Neural cell (in vitro differentiated cells): ENCODE measurements at regions not wholly inside any gene's neighbourhood (a gene's known extent, or its start where the extent isn't known, plus 50 kb on each side); places are given as distances from the start of the nearest gene placed in this dataset.

Source experiments
- H2AFZ ChIP-seq: fragments of 200-600, 300-800 bp; sonication (generic), shearing (Covaris generic); 2 replicates; pipeline ENCODE4 v1.6.0; 2014; ENCODE audit warnings: low read depth, mild to moderate bottlenecking, antibody characterized with exemption, low read length, moderate library complexity
- H3F3A ChIP-seq: fragments of 200-600 bp; shearing (Covaris generic); 2 replicates; pipeline ENCODE4 v1.6.1; 2016; ENCODE audit warnings: mild to moderate bottlenecking, moderate library complexity, mixed read lengths, antibody characterized with exemption, low read length; ENCODE audit not compliant: insufficient read depth, poor library complexity, severe bottlenecking
- H3K27ac ChIP-seq: fragments of 200-600, 300-800 bp; sonication (generic), shearing (Covaris generic); 2 replicates; pipeline ENCODE4 v1.5.1; 2014; ENCODE audit warnings: mild to moderate bottlenecking, low read length, moderate library complexity
- H3K27me3 ChIP-seq: fragments of 300-800, 200-600 bp; sonication (generic), shearing (Covaris generic); 2 replicates; pipeline ENCODE4 v1.6.0; 2014; ENCODE audit warnings: mild to moderate bottlenecking, low read depth, low read length, moderate library complexity; ENCODE audit not compliant: insufficient read depth
- H3K36me3 ChIP-seq: fragments of 300-800, 200-600 bp; sonication (generic), shearing (Covaris generic); 2 replicates; pipeline ENCODE4 v1.5.1; 2014; ENCODE audit warnings: mild to moderate bottlenecking, antibody characterized with exemption, low read length, moderate library complexity; ENCODE audit not compliant: insufficient read depth
- H3K4me2 ChIP-seq: fragments of 300-800, 200-600 bp; sonication (generic), shearing (Covaris generic); 2 replicates; pipeline ENCODE4 v1.6.0; 2014; ENCODE audit warnings: mild to moderate bottlenecking, low read length
- H3K4me3 ChIP-seq: fragments of 300-800, 200-600 bp; sonication (generic), shearing (Covaris generic); 2 replicates; pipeline ENCODE4 v1.5.1; 2014; ENCODE audit warnings: mild to moderate bottlenecking, low read length, moderate library complexity
- H3K79me2 ChIP-seq: fragments of 200-600 bp; shearing (Covaris generic); replicated peaks from 2 replicates; pipeline ENCODE4 v1.6.0; 2014; ENCODE audit warnings: mild to moderate bottlenecking, low read length, moderate library complexity; ENCODE audit not compliant: insufficient read depth
- H3K9ac ChIP-seq: fragments of 300-800, 200-600 bp; sonication (generic), shearing (Covaris generic); 2 replicates; pipeline ENCODE4 v1.6.1; 2016; ENCODE audit warnings: mild to moderate bottlenecking, low read length, mixed read lengths
- H3K9me2 ChIP-seq: fragments of 200-600 bp; shearing (Covaris generic); 2 replicates; pipeline ENCODE4 v1.6.1; 2016; ENCODE audit warnings: mild to moderate bottlenecking, low read length, mixed read lengths; ENCODE audit not compliant: insufficient read depth
- H3K9me3 ChIP-seq: fragments of 200-600, 300-800 bp; sonication (generic), shearing (Covaris generic); 2 replicates; pipeline ENCODE4 v1.6.1; 2016; ENCODE audit warnings: mild to moderate bottlenecking, mixed run types, low read length, moderate library complexity, mixed read lengths
- H4K20me1 ChIP-seq: fragments of 200-600 bp; shearing (Covaris generic); 2 replicates; pipeline ENCODE4 v1.6.1; 2016; ENCODE audit warnings: mild to moderate bottlenecking, mixed run types; ENCODE audit not compliant: insufficient read depth
- EP300 ChIP-seq: fragments of 450-650 bp; conservative IDR thresholded peaks from 2 replicates; pipeline ENCODE4 v1.6.1; 2014; ENCODE audit warnings: antibody characterized with exemption, mild to moderate bottlenecking, moderate library complexity; ENCODE audit not compliant: poor library complexity, severe bottlenecking
- EZH2 ChIP-seq: fragments of 200-600, 300-800 bp; shearing (Covaris generic), sonication (generic); IDR thresholded peaks from 2 replicates; pipeline ENCODE4 v1.6.1; 2014; ENCODE audit warnings: antibody characterized with exemption, low read length, borderline replicate concordance, mild to moderate bottlenecking; ENCODE audit not compliant: insufficient read depth, poor library complexity, severe bottlenecking
- MXI1 ChIP-seq: fragments of 450-650 bp; conservative IDR thresholded peaks from 2 replicates; pipeline ENCODE4 v1.6.1; 2014; ENCODE audit warnings: antibody characterized with exemption, mild to moderate bottlenecking; ENCODE audit not compliant: poor library complexity, severe bottlenecking
- POLR2AphosphoS5 ChIP-seq: IDR thresholded peaks from 2 replicates; pipeline ENCODE4 v1.6.1; 2012
- RAD21 ChIP-seq: fragments of 450-650 bp; conservative IDR thresholded peaks from 2 replicates; pipeline ENCODE4 v1.6.1; 2014; ENCODE audit warnings: antibody characterized with exemption, mild to moderate bottlenecking, moderate library complexity
- SMC3 ChIP-seq: fragments of 450-650 bp; conservative IDR thresholded peaks from 2 replicates; pipeline ENCODE4 v1.6.1; 2014; ENCODE audit warnings: antibody characterized with exemption, mild to moderate bottlenecking, moderate library complexity; ENCODE audit not compliant: poor library complexity
- TAF1 ChIP-seq: IDR thresholded peaks from 2 replicates; pipeline ENCODE4 v1.6.1; 2012; ENCODE audit warnings: low read depth
- TF ChIP-seq, protein P1 (sequence below): fragments of 450-650 bp; IDR thresholded peaks from 2 replicates; pipeline ENCODE4 v1.5.1; 2014; ENCODE audit warnings: antibody characterized with exemption, mild to moderate bottlenecking, moderate library complexity; ENCODE audit not compliant: poor library complexity, severe bottlenecking
- TF ChIP-seq, protein P2 (sequence below): IDR thresholded peaks from 2 replicates; pipeline ENCODE4 v1.6.1; 2012; ENCODE audit warnings: borderline replicate concordance

DNA sequence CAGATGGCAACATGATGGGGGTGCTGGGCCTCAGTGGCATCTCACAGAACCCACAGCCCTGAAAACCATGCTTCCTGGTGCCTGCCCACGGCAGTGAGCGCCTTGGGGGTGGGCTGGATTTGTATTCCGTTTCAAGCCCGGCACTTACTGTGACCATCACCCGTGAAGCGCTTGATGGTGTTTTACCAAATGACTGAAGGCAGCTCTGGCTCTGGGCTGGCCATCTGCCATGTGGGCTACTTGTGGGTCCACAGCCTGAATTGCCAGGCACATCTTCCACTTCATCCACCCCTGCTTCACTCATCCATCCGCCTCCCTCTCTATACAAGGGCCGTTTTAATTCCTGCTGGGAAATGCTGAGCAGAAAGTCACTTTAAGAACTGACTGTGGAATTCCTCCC is 250.9 kb upstream of the GMDS start:
- no peak overlapping the region for H3K27ac ChIP-seq
- no peaks in the 10 kb centered on the region for H3K9me3 ChIP-seq
- no peak overlapping the region for H3K9ac ChIP-seq
- H3K4me2 ChIP-seq, result no peak overlapping the region
- H3K36me3 ChIP-seq, result no peaks in the 10 kb centered on the region
- no peak overlapping the region for H3K4me3 ChIP-seq
- no peaks in the 10 kb centered on the region for H3K27me3 ChIP-seq
- H3F3A ChIP-seq, result no peaks in the 10 kb centered on the region
- no peak for TF ChIP-seq TAF1
- no peaks in the 10 kb centered on the region for H4K20me1 ChIP-seq
- no peaks in the 10 kb centered on the region for H3K9me2 ChIP-seq
- no peaks in the 10 kb centered on the region for H3K79me2 ChIP-seq
- no peak overlapping the region for H2AFZ ChIP-seq

DNA sequence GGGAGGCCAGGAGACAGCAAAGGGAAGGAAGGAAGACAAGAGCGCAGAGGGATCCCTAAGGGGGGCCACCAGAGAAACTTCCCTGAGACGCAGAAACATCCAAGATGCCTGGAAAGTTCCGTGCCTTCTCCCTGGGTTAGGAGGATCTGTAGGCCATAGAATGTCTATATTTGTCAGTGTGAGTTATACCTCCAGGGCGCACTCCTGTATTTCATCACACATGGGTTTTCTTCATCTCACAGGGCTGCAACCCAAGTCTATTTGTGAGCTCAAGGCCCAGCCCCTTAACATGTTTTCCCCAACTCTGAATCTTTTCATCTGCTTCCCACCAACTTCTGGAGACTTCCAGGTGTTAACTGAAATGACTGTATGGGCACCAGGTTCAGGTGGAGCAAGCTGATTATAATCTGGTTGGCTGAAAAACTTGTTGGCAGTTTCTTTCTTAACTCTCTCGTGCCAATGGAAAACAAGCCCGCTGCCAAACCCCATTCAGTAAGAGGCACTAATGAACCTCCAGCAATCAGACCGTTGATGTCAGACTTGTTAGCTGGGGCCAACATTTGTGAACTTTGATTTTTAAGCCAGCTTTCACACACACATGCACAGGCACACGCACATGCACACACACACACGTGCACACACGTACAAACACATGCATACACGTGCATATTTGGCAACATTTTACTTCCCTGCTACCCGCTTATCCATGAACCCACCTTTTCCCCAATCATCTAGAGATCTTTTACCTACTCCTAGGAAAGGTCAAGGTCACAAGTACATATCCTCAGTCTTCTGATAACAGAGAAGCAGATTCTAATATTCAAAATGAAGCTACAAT is 247.5 kb upstream of the GMDS start:
- no peaks in the 10 kb centered on the region for H3K79me2 ChIP-seq
- no peak overlapping the region for H3K4me3 ChIP-seq
- no peaks in the 10 kb centered on the region for H3K36me3 ChIP-seq
- no peak overlapping the region for H2AFZ ChIP-seq
- no peaks in the 10 kb centered on the region for H3K9me3 ChIP-seq
- no peaks in the 10 kb centered on the region for H3K27me3 ChIP-seq
- H4K20me1 ChIP-seq, result no peaks in the 10 kb centered on the region
- H3K9ac ChIP-seq, result no peak overlapping the region
- no peak overlapping the region for H3K4me2 ChIP-seq
- H3F3A ChIP-seq, result no peaks in the 10 kb centered on the region
- H3K9me2 ChIP-seq, result no peaks in the 10 kb centered on the region
- H3K27ac ChIP-seq, result no peak overlapping the region
- TF ChIP-seq MXI1 (no peak), TAF1 (no peak)

DNA sequence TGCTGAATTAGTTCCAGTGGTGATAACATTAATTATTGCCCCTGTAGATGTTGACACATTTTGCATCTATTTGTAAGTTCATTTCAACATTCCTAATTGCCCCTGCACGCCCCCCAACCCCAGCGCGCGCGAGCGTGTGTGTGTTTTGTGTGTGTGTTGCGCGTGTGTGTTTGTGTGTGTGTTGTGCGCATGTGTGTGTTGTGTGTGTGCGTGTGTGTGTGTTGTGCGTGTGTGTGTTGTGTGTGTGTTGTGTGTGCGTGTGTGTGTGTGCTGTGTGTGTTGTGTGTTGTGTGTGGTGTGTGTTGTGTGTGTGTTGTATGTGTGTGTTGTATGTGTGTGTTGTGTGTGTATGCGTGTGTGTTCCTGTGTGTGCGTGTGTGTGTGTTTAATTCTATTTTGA is 245.7 kb upstream of the GMDS start:
- TF ChIP-seq RAD21 (no peak), TAF1 (no peak), POLR2AphosphoS5 (no peak), SMC3 (no peak), EZH2 (no peak), EP300 (no peak), MXI1 (no peak)
- TF ChIP-seq, protein P1, sequence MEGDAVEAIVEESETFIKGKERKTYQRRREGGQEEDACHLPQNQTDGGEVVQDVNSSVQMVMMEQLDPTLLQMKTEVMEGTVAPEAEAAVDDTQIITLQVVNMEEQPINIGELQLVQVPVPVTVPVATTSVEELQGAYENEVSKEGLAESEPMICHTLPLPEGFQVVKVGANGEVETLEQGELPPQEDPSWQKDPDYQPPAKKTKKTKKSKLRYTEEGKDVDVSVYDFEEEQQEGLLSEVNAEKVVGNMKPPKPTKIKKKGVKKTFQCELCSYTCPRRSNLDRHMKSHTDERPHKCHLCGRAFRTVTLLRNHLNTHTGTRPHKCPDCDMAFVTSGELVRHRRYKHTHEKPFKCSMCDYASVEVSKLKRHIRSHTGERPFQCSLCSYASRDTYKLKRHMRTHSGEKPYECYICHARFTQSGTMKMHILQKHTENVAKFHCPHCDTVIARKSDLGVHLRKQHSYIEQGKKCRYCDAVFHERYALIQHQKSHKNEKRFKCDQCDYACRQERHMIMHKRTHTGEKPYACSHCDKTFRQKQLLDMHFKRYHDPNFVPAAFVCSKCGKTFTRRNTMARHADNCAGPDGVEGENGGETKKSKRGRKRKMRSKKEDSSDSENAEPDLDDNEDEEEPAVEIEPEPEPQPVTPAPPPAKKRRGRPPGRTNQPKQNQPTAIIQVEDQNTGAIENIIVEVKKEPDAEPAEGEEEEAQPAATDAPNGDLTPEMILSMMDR, result no peak
- TF ChIP-seq, protein P2, sequence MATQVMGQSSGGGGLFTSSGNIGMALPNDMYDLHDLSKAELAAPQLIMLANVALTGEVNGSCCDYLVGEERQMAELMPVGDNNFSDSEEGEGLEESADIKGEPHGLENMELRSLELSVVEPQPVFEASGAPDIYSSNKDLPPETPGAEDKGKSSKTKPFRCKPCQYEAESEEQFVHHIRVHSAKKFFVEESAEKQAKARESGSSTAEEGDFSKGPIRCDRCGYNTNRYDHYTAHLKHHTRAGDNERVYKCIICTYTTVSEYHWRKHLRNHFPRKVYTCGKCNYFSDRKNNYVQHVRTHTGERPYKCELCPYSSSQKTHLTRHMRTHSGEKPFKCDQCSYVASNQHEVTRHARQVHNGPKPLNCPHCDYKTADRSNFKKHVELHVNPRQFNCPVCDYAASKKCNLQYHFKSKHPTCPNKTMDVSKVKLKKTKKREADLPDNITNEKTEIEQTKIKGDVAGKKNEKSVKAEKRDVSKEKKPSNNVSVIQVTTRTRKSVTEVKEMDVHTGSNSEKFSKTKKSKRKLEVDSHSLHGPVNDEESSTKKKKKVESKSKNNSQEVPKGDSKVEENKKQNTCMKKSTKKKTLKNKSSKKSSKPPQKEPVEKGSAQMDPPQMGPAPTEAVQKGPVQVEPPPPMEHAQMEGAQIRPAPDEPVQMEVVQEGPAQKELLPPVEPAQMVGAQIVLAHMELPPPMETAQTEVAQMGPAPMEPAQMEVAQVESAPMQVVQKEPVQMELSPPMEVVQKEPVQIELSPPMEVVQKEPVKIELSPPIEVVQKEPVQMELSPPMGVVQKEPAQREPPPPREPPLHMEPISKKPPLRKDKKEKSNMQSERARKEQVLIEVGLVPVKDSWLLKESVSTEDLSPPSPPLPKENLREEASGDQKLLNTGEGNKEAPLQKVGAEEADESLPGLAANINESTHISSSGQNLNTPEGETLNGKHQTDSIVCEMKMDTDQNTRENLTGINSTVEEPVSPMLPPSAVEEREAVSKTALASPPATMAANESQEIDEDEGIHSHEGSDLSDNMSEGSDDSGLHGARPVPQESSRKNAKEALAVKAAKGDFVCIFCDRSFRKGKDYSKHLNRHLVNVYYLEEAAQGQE, result no peak
- no peaks in the 10 kb centered on the region for H3K36me3 ChIP-seq
- no peaks in the 10 kb centered on the region for H3K9me3 ChIP-seq
- no peak overlapping the region for H2AFZ ChIP-seq
- no peaks in the 10 kb centered on the region for H3K9me2 ChIP-seq
- no peaks in the 10 kb centered on the region for H4K20me1 ChIP-seq
- no peaks in the 10 kb centered on the region for H3K79me2 ChIP-seq
- H3K4me3 ChIP-seq, result no peak overlapping the region
- H3K27me3 ChIP-seq, result no peaks in the 10 kb centered on the region
- no peak overlapping the region for H3K27ac ChIP-seq
- no peak overlapping the region for H3K4me2 ChIP-seq
- no peak overlapping the region for H3K9ac ChIP-seq
- H3F3A ChIP-seq, result no peaks in the 10 kb centered on the region
